GM21737 (cell line): ENCODE measurements at regions not wholly inside any gene's neighbourhood (a gene's known extent, or its start where the extent isn't known, plus 50 kb on each side); places are given as distances from the start of the nearest gene placed in this dataset.

Experiments used
- ATAC-seq: cut with Tn5 transposase; IDR thresholded peaks from one replicate; pipeline ENCODE4 v1.9.1; 2021; ENCODE audit warnings: mild to moderate bottlenecking, moderate library complexity; ENCODE audit not compliant: unreplicated experiment

- no peak for ATAC-seq
These were observed 111.0 kb downstream of the TRIB2 start for GRCh38 chr2:12827721-12828120.

- ATAC-seq, result no peak
These were observed 112.2 kb downstream of the TRIB2 start for GRCh38 chr2:12828980-12829379.

GRCh38 chr2:12831016-12831415 lies 114.3 kb downstream of the TRIB2 start:
- ATAC-seq, result no peak

- ATAC-seq, result no peak
These were observed 117.5 kb downstream of the TRIB2 start for GRCh38 chr2:12834239-12834638.

GRCh38 chr2:12835733-12836132 lies 119.0 kb downstream of the TRIB2 start:
- ATAC-seq, result no peak

GRCh38 chr2:12839339-12839738 lies 122.6 kb downstream of the TRIB2 start:
- ATAC-seq, result no peak

GRCh38 chr2:12841021-12841420 lies 124.3 kb downstream of the TRIB2 start:
- ATAC-seq, result no peak

GRCh38 chr2:12842917-12843316 lies 126.2 kb downstream of the TRIB2 start:
- no peak for ATAC-seq

GRCh38 chr2:12844511-12844910 lies 127.8 kb downstream of the TRIB2 start:
- ATAC-seq, result no peak

GRCh38 chr2:12847694-12848575 lies 131.2 kb downstream of the TRIB2 start:
- ATAC-seq, result no peak

GRCh38 chr2:12852135-12852534 lies 135.4 kb downstream of the TRIB2 start:
- ATAC-seq, result no peak

GRCh38 chr2:12854001-12854530 lies 137.3 kb downstream of the TRIB2 start:
- ATAC-seq, result no peak

GRCh38 chr2:12855508-12855907 lies 138.8 kb downstream of the TRIB2 start:
- no peak for ATAC-seq

GRCh38 chr2:12856934-12857601 lies 140.3 kb downstream of the TRIB2 start:
- no peak for ATAC-seq

GRCh38 chr2:12857891-12858290 lies 141.2 kb downstream of the TRIB2 start:
- ATAC-seq, result no peak

- no peak for ATAC-seq
These were observed 142.1 kb downstream of the TRIB2 start for GRCh38 chr2:12858786-12859185.

GRCh38 chr2:12861344-12861930 lies 144.7 kb downstream of the TRIB2 start:
- ATAC-seq, result no peak

- no peak for ATAC-seq
These were observed 145.8 kb downstream of the TRIB2 start for GRCh38 chr2:12862541-12862940.

GRCh38 chr2:12863937-12864336 lies 147.2 kb downstream of the TRIB2 start:
- no peak for ATAC-seq

GRCh38 chr2:12867631-12868287 lies 151.0 kb downstream of the TRIB2 start:
- no peak for ATAC-seq

GRCh38 chr2:12870692-12871091 lies 154.0 kb downstream of the TRIB2 start:
- no peak for ATAC-seq
